CD4-positive, alpha-beta T cell treated with Interleukin-12 subunit alpha and Interleukin-12 subunit beta, for 1 hour (primary cell): ENCODE measurements at regions not wholly inside any gene's neighbourhood (a gene's known extent, or its start where the extent isn't known, plus 50 kb on each side); places are given as distances from the start of the nearest gene placed in this dataset.
"Not testable (repeated sequence)": the region's sequence is repeated elsewhere in the genome, so short reads cannot be mapped to it uniquely, and the experiment has no call there.

ENCODE experiments used
- DNase-seq: peaks from one replicate; pipeline ENCODE4 v3.0.0-alpha.2; 2020

GRCh38 chr6:164097056-164097455 lies 682.5 kb downstream of the QKI start:
- no peak for DNase-seq

GRCh38 chr6:164095056-164095455 lies 680.5 kb downstream of the QKI start:
- no peak for DNase-seq

- no peak for DNase-seq
Measured at GRCh38 chr6:164087870-164088269, 673.4 kb downstream of the QKI start.

GRCh38 chr6:164087211-164087610 lies 672.7 kb downstream of the QKI start:
- no peak for DNase-seq

- DNase-seq: no peak
Measured at GRCh38 chr6:164086076-164086887, 671.8 kb downstream of the QKI start.

GRCh38 chr6:164085091-164086075 lies 670.9 kb downstream of the QKI start:
- DNase-seq: no peak

GRCh38 chr6:164079275-164079600 lies 664.7 kb downstream of the QKI start:
- DNase-seq: no peak

GRCh38 chr6:164078532-164079274 lies 664.2 kb downstream of the QKI start:
- DNase-seq: no peak

- not testable (repeated sequence) for DNase-seq
Measured at GRCh38 chr6:164076818-164077532, 662.5 kb downstream of the QKI start.

- no peak for DNase-seq
Measured at GRCh38 chr6:164075981-164076615, 661.6 kb downstream of the QKI start.

- DNase-seq: no peak
Measured at GRCh38 chr6:164072240-164072666, 657.7 kb downstream of the QKI start.

GRCh38 chr6:164069350-164069990 lies 655.0 kb downstream of the QKI start:
- DNase-seq: no peak

- DNase-seq: no peak
Measured at GRCh38 chr6:164068527-164068926, 654.0 kb downstream of the QKI start.

- no peak for DNase-seq
Measured at GRCh38 chr6:164066766-164067165, 652.2 kb downstream of the QKI start.

GRCh38 chr6:164066335-164066734 lies 651.8 kb downstream of the QKI start:
- no peak for DNase-seq

- DNase-seq: no peak
Measured at GRCh38 chr6:164063346-164063745, 648.8 kb downstream of the QKI start.

GRCh38 chr6:164062872-164063271 lies 648.4 kb downstream of the QKI start:
- DNase-seq: no peak

GRCh38 chr6:164057876-164058275 lies 643.4 kb downstream of the QKI start:
- no peak for DNase-seq

GRCh38 chr6:164051427-164051826 lies 636.9 kb downstream of the QKI start:
- DNase-seq: no peak

GRCh38 chr6:164049517-164049988 lies 635.0 kb downstream of the QKI start:
- no peak for DNase-seq

- DNase-seq: no peak
Measured at GRCh38 chr6:164048840-164049516, 634.5 kb downstream of the QKI start.
